EL (cell line): ENCODE measurements at regions not wholly inside any gene's neighbourhood (a gene's known extent, or its start where the extent isn't known, plus 50 kb on each side); places are given as distances from the start of the nearest gene placed in this dataset.
"Not testable (repeated sequence)": the region's sequence is repeated elsewhere in the genome, so short reads cannot be mapped to it uniquely, and the experiment has no call there.

ENCODE experiments used
- DNase-seq: peaks from one replicate; pipeline ENCODE4 v3.0.0-alpha.2; 2016

DNA sequence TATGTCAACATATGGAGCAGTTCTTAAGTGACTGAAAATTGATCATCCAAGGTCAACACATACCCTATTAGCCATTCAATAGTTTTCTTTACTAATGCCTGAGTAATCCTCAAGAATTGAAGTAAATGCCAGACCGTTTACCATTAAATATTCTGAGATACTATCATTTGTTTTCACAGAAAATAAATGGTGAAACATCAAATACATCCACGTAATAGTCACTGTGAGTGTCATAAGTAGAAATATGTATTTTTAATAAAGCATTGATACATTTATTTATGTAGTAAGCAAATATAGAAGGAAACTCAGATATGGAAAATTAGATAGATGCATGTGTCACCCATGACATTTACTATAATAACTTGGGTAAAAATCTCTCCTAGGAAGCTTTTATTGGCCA is 927.8 kb upstream of the NRXN1 start:
- DNase-seq = no peak

DNA sequence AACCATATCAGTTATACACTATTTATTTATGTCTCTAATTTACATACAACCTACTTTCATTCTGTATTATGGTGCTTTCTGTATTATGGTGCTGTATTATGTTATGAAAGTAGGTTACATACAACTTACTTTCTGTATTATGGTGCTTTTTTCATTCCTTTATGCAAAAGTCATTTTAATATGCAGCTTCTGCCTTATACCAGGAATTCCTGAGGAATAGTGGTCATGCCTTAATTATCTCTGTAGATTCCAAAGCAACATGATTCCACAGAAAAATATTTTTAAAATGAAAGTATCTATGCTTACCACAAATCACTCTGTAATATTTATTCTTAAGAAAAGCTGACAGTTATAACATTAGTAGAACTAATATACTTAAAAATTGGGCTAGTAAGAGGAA is 922.0 kb upstream of the NRXN1 start:
- peak; percentile 2 for DNase-seq

DNA sequence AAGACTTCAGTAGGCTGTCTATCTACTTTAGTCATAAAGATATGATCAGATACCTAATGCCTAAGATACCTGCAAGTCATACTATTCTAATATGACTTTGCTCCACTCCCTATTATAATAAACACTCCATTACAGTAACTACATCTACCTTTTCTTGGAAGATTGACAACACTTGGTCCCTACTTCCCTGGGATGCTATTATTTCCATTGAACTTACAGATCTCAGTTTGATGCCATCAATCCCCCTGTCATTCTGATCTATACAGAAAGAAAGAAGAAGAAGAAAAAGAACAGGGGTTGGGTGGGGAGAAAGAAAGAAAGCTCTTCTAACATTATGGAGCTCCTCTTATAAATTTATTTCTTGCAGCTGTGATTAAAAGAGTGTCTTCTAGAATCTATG is 889.1 kb upstream of the NRXN1 start:
- no peak for DNase-seq

DNA sequence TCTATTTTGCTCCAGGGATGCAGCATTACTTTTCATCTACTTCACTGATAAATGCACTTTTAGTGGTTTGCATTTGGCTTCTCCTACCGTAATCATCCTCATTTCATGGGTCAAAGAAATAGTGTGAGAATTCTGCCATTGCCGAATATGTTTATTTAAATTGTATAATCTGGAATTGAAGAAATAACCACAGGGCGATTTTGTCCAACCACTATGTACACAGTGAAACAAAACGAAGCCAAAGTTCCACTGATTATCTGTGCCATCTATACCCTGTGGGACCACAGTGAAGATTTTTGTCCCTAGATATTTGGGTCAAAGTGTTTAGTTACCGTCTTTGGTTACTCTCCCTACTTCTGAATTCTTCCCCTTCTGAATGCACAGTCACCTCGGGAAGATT is 888.6 kb upstream of the NRXN1 start:
- no peak for DNase-seq

DNA sequence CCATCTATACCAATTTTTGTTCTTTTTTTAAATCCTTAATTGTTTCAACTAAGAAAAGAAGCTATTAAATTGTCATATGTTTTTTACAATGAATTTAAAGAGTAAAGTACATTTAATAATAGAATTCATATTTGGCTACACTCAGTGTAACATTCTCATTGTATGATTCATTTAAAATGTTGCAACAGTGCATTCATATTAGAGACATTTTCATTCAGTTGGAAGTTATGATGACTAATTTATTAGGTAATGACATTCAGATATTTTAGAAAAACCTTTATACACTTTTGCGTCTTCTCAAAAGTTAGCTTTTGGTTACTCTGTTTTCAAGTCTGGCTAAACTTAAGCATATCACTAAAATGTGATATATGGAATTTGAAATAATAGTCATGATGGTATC is 887.5 kb upstream of the NRXN1 start:
- peak; percentile 0 for DNase-seq

DNA sequence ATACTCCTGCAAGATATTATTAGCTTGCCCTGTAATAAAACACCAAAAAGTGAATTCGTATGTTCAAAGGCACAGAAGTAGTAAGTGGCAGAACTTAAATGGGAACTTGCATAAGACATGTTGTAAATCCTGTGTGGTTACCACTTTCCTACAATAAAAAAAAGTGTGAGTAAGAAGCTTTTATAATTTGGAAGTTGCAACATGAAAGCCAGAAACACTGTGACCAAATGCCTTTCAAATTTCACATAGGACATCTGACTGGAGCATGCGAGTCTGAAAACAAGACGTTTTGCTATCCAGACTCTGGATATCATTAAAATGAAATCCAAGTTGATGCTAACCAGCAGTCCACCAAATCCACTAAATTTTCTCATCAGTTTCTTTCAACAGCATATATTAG is 886.2 kb upstream of the NRXN1 start:
- no peak for DNase-seq

DNA sequence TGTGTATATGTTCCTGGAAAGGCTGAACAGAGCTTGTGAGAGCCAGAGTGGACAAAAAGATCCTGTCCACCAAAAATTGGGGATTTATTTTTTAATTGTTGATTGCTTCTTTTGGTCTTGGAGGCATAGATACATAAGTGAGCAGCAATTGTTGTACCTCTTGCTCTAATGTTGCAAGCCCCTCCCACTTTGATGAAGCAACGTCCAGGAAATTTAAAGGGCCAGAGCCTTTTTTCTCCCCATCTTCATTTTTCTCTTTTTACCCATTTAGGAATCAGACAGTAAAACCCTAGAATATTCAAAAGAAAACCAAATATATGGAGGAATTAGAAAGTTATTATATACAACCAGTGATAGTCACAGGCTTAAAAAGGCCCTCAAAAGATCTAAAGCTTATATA is 871.8 kb upstream of the NRXN1 start:
- no peak for DNase-seq

DNA sequence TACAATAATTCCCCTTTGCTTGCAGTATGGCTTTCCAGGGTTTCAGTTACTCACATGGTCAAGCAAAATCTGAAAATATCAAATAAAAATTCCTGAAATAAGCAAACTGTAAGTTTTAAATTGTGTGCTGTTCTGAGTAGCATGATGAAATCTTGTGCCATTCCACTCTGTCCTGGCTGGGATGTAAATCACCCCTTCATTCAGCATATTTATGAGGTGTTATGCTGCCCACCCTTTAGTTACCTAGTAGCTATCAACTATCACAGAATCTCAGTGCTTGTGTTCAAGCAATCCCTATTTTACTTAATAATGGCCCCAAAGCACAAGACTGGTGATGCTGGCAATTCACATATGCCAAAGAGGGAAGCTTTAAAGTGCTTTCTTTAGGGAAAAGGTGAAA is 867.7 kb upstream of the NRXN1 start:
- no peak for DNase-seq

DNA sequence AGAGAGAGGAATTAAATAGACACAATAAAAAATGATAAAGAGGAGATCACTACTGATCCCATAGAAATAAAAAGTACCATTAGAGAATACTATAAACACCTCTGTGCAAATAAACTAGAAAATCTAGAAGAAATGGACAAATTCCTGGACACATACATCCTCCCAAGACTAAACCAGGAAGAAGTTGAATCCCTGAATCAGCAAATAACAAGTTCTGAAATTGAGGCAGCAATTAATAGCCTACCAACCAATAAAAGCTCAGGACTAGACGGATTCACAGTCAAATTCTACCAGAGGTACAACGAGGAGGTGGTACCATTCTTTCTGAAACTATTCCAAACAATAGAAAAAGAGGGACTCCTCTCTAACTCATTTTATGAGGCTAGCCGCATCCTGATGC is 862.7 kb upstream of the NRXN1 start:
- DNase-seq = not testable (repeated sequence)

DNA sequence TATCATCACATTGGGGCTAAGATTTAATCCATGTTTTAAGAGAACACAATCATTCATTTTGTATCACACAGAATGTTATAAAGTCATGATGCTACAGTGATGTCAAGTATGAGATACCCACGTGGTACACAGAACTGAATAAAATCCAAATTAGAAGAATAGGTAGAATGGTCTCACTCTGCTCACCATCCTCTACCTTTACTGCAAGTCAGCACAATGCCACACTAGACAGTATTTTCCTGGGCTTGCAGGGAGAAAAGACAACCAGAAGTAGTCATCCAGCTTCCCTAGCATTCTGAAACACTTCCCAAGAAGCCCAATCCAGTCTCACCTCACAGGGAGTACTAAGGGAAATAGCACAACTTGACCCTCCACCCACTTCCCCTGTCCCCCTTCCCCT is 856.2 kb upstream of the NRXN1 start:
- DNase-seq = no peak

DNA sequence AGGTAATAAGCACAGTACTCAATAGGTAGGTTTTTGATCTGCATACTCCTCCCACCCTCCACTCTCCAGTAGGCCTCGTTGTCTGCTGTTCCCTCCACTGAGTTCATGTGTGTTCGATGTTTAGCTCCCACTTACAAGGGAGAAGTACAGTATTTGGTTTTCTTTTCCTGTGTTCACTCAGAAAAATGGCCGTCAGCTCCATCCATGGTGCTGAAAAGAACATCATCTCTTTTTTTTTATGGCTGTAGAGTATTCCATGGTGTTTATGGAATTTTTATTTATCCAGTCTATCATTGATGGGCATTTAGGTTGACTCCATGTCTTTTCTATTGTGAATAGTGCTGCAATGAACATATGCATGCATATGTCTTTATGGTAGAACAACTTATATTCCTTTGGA is 849.7 kb upstream of the NRXN1 start:
- no peak for DNase-seq

DNA sequence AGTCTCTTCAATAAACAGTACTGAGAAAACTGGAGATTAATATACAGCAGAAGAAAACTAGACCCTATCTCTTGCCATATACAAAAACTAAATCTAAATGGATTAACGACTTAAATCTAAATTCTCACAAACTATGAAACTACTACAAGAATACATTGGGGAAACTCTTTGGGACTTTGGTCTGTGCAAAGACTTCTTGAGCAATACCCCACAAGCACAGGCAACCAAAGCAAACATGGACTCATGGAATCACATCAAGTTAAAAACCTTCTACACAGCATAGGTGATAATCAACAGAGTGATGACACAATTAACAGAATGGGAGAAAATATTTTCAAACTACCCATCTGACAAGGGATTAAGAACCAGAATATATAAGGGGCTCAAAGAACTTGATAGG is 848.2 kb upstream of the NRXN1 start:
- no peak for DNase-seq

DNA sequence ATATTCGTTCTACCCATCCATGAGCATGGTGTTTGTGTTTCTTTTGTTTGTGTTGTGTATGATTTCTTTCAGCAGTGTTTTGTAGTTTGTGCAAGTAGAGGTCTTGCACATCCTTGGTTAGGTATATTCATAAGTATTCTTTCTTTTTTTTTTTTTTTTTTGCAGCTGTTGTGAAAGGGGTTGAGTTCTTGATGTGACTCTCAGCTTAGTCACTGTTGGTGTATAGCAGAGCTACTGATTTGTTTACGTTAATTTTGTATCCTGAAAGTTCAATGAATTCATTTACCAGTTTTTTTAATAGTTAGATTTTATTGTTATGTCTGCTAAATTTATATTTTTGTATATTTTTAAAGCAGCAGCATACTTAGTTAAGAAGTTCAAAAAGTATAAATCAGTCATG is 834.4 kb upstream of the NRXN1 start:
- DNase-seq = no peak

DNA sequence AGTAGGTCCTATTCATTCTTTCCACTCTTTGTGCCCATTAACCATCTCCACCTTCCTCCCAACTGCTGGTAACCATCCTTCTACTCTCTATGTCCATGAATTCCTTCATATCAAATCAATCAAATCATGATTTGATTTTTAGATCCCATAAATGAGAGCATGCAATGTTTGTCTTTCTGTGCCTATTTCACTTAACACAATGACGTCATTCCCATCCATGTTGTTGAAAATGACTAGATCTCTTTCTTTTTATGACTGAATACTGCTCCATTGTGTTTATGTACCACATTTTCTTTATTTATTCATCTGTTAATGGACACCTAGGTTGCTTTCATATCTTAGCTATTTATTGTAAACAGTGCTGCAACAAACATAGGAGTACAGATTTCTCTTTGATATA is 827.3 kb upstream of the NRXN1 start:
- DNase-seq = no peak

DNA sequence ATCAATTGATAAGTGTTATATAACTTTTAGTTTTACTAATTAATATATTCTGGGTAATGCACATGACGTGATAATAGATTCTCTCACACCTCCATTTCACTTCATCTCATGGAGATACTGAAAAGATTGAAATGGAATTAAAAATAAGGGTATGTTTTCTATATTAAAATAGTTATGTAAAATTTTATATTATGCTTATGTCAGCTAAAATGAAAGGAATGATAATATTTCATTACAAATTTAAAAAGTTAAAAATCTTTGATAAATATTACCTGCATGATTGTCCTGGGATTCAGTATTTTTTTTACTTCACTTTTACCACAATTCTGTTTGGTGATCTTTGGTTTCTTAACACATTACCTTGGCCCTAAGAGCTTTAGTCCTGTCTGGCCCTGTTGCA is 823.8 kb upstream of the NRXN1 start:
- no peak for DNase-seq

DNA sequence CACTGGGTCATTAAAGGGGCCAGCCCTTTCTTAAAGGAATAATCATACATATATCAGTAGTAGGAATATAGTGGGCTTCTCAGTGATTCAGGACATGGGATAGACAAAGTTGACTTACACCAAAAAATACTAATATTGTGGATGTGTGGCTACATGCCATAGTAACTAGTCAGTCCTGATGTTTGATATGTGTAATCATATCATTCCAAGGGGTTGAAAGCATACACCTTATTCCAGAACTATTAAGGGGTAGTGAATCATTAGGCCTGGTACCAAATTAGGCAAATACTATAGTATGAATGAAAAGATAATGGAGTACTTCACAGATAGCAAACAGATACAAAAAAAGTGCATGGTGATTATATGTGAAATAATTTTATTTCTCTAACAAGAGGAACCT is 814.9 kb upstream of the NRXN1 start:
- DNase-seq = no peak

DNA sequence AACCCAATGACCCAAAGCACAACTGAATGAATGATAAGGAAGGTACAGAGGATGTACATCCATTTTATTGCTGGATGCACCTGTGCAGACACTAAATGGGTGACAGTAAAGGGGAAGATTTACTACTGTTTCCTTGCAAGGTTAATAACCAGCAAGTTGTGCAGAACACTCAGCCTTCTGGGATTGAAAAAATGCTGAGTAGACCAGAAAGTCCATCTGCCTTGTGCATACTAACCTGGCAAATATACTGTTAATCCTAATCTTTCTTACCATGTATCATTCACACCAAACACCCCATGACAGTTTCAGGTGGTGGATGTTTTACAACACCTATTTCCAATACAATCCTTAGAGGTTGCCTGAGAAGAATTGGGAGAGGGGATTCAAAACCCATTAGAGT is 814.1 kb upstream of the NRXN1 start:
- no peak for DNase-seq

DNA sequence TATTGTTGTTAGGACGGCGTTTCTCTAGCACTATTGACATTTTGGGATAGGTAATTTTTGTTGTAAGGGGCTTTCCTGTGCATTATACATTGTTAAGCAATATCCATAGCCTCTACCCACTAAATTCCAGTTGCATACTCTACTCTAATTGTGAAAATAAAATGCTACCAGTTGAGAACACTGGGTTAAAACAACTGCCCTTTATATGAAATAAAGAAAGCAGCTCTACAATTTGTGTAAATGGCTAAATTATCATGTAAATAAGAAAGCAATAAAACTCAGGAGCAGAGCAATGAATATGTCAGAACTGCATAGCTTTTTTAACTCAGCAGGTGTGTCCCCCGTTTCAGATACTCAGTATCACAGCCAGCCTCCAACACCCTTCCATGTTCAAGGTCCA is 812.7 kb upstream of the NRXN1 start:
- no peak for DNase-seq

DNA sequence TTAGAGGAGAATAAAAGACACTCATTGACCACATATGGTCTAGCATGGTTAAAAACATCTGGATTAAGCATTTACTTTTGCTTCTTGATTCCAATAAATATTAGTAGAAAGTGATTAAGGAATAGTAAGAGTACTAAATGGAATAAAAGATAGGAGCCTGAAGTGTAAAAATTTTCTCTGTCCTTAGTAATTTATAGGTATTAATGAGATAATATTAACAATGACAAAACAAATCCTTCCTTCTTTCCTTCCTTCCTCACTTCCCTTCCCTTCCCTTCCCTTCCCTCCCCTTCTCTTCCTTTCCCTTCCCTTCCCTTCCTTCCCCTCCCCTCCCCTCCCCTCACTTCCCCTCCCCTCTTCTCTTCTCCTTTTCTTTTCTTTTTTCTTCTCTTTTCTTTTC is 797.5 kb upstream of the NRXN1 start:
- DNase-seq = no peak

DNA sequence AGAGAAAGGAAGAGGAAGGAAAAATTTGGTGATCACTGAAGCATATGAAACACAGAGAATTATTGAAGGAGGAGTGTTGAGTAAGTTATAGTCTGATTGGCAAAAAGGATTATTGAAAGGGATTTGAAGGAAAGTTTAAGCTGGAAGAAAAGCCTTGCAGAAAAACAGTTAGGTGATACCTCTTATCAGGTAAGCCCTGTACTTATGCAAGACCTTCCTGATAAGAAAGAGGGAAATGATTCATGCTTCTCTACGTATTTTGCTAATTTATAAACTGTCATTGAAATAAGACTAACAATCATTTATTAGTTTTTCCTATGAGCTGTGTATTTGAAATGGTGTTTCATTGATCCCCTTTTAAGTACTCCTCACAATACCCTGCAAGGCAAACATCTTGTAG is 793.9 kb upstream of the NRXN1 start:
- DNase-seq = no peak

DNA sequence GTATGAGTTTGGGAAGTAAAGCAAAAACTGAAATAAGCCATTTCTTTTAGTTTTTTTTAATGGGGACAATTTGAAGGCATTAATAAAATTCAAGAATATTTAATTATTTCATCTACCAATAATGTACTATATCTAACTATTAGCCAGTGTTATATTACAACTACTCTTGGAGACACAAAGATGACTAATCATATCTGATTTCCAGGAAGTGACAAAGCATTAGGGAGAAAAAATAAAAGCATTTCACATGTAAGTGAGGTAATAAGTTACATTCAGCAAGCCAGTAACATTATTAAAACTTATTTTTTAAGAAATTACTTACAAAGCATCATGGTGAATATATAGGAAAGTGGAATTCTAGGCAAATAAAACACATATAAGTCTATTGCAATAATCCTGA is 781.3 kb upstream of the NRXN1 start:
- no peak for DNase-seq

DNA sequence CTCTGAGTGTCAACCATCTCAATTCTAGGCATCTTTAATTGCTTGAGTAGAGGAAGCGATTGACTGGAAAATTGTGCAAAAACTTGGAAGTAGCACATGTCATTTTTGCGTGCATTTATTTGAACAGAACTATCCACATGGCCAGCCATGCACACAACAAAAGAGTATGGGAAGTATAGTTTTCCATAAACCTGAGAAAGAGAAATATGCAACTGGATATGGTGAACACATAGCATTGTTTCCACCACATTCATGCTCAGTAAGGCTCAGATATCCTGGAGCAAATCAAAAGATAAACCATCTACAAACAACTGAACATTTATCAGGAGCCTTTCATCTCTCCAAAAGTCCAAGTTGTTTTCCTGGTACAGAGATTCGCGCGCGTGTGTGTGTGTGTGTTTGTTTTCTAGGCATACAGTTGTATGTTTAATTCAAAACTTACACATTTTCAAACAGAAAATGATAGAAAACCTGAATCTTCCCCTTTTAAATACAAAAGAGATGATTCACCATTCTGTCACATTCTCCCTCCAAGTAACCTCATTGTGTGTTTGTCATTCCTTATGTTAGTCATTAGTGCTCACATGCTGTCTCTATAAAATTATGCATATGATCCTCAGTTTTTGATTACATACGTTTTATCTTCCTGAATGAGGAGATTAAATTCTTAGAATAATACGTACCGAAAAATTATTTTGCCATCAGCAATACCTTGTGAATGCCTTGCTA is 780.4 kb upstream of the NRXN1 start:
- no peak for DNase-seq

DNA sequence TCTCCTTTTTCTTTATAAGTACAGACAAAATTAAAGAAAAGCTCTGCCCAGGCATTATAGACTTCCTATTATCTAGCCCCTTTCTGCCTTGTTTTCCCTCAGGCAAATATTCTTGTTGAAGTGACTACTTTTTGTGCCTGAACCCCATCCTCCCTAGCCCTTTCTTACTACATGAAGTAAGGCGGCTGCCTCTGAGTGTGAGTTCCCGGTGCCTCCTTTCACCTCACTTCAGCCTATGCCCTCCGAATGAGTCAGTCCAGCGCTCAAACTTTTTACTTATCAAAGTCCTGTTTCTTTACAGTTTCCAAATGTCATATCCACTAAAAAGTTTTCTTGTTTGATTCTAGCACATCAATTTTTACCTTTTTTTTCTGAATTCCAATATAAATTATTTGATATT is 778.3 kb upstream of the NRXN1 start:
- DNase-seq = no peak

DNA sequence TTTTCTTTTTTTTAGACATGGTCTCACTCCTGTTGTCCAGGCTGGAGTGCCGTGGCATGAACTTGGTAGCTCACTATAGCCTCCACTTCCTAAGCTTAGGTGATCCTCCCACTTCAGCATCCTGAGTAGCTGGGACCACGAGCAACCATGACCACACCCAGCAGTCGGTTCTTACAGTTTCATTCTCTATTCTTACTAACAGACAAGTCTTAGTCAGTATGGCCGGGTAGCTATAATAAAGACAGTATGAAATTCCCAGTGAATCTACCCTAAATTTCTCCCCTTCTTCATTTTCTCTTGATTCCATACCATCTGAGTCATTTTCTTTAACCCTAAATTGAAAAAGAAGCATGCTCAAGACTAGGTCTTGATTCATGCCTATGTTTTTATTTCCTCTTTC is 775.3 kb upstream of the NRXN1 start:
- DNase-seq = no peak

DNA sequence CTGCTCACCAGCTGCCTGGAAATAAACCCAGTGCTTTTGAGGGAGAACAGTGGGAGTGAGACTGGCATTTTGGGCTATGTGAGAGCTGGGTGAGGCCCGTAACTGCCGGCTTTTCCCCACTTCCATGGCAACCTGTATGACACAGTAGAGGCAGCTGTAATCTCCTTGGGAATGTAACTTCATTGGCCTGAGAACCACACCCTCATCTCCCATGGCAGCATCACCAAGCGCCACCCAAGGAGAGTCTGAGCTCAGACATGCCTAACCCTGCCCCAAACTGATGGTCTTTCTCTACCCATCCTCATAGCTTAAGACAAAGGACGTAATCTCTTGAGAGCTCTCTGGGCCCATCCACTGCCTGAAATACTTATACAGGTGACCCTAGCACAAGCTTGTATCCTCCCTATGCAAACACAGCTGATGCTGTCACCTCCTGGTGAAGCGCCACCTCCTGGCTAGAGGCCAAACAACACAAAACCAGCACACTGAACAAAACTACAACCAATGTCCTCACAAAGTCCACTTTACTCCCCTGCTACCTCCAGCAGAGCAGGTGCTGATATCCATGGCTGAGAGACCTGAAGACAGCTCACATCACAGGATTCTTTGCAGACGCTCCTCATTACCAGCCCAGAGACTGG is 763.4 kb upstream of the NRXN1 start:
- DNase-seq = no peak
